VCaP (cell line): ENCODE measurements at regions not wholly inside any gene's neighbourhood (a gene's known extent, or its start where the extent isn't known, plus 50 kb on each side); places are given as distances from the start of the nearest gene placed in this dataset.

Experiments
- H3K27ac ChIP-seq: fragments of 450-650 bp; 2 replicates; pipeline ENCODE4 v1.5.1; 2017
- CTCF ChIP-seq: fragments of 450-650 bp; conservative IDR thresholded peaks from 2 replicates; pipeline ENCODE4 v1.5.1; 2017; ENCODE audit warnings: mild to moderate bottlenecking, moderate library complexity

- peak overlapping the region; percentile 6; the same call in 1 of the 2 replicates for H3K27ac ChIP-seq
- no peak for TF ChIP-seq CTCF
These were observed 692.0 kb upstream of the IGFBP3 start for GRCh38 chr7:46613116-46613515.

GRCh38 chr7:46611508-46611907 lies 690.4 kb upstream of the IGFBP3 start:
- no peak overlapping the region for H3K27ac ChIP-seq
- TF ChIP-seq CTCF, result no peak

- no peak for TF ChIP-seq CTCF
- no peak overlapping the region for H3K27ac ChIP-seq
These were observed 689.7 kb upstream of the IGFBP3 start for GRCh38 chr7:46610746-46611145.

- no peak for TF ChIP-seq CTCF
- no peak overlapping the region for H3K27ac ChIP-seq
These were observed 686.1 kb upstream of the IGFBP3 start for GRCh38 chr7:46607176-46607575.

GRCh38 chr7:46606761-46607160 lies 685.7 kb upstream of the IGFBP3 start:
- no peak overlapping the region for H3K27ac ChIP-seq
- TF ChIP-seq CTCF, result no peak

GRCh38 chr7:46604241-46604661 lies 683.2 kb upstream of the IGFBP3 start:
- peak overlapping the region; percentile 66 for H3K27ac ChIP-seq
- TF ChIP-seq CTCF, result no peak

GRCh38 chr7:46603780-46604179 lies 682.7 kb upstream of the IGFBP3 start:
- H3K27ac ChIP-seq, result peak overlapping the region; percentile 66
- TF ChIP-seq CTCF, result no peak
